PC-3 (cell line): ENCODE measurements at regions not wholly inside any gene's neighbourhood (a gene's known extent, or its start where the extent isn't known, plus 50 kb on each side); places are given as distances from the start of the nearest gene placed in this dataset.

Experiments used
- ATAC-seq: fragments of 200-7000 bp; cut with Tn5 transposase; 2 replicates; pipeline ENCODE4 v1.9.1; 2020; ENCODE audit warnings: mild to moderate bottlenecking, moderate library complexity
- BruUV-seq: library from RNA; stranded (reverse); fragments of 400-500 nt; replicated peaks from 2 replicates; lab custom pipeline; 2021; lab: Mats Ljungman, UMichigan
- CTCF ChIA-PET: fragments of 300-600 bp; sonication (Branson Sonifier 250); formaldehyde crosslinking; loops from one replicate; lab custom pipeline; 2022; ENCODE audit warnings: antibody characterized with exemption; lab: Charles Lee
- POLR2A ChIA-PET: fragments of 300-600 bp; sonication (Branson Sonifier 250); formaldehyde crosslinking; loops from one replicate; lab custom pipeline; 2022; ENCODE audit warnings: antibody characterized with exemption; ENCODE audit not compliant: unreplicated experiment; lab: Charles Lee
- DNase-seq: peaks from one replicate; pipeline ENCODE4 v3.0.0-alpha.2; 2015
- H2AFZ ChIP-seq: fragments of 300-600 bp; sonication (generic); 2 replicates; pipeline ENCODE4 v1.6.0; 2016; ENCODE audit warnings: antibody characterized with exemption, low read length
- H3F3A ChIP-seq: fragments of 300-600 bp; sonication (generic); one replicate; pipeline ENCODE4 v1.6.0; 2017; ENCODE audit warnings: antibody characterized with exemption, low read length, control low read depth, mild to moderate bottlenecking; ENCODE audit not compliant: unreplicated experiment
- H3K27ac ChIP-seq: fragments of 300-600 bp; sonication (generic); 2 replicates; pipeline ENCODE4 v1.5.1; 2016; ENCODE audit warnings: mild to moderate bottlenecking, low read length
- H3K27me3 ChIP-seq: fragments of 300-600 bp; sonication (generic); 2 replicates; pipeline ENCODE4 v1.6.1; 2016; ENCODE audit warnings: low read length, mixed read lengths
- H3K36me3 ChIP-seq: fragments of 300-600 bp; sonication (generic); 2 replicates; pipeline ENCODE4 v1.6.1; 2016; ENCODE audit warnings: low read depth, mixed run types, low read length, mixed read lengths
- H3K4me1 ChIP-seq: fragments of 300-600 bp; sonication (generic); 2 replicates; pipeline ENCODE4 v1.5.1; 2016; ENCODE audit warnings: low read length; ENCODE audit not compliant: insufficient read depth
- H3K4me2 ChIP-seq: fragments of 300-600 bp; sonication (generic); 2 replicates; pipeline ENCODE4 v1.6.0; 2016; ENCODE audit warnings: low read length
- H3K4me3 ChIP-seq: fragments of 300-600 bp; sonication (generic); 2 replicates; pipeline ENCODE4 v1.5.1; 2016; ENCODE audit warnings: mild to moderate bottlenecking, low read length, mixed read lengths
- H3K79me2 ChIP-seq: fragments of 300-600 bp; sonication (generic); 2 replicates; pipeline ENCODE4 v1.6.1; 2017; ENCODE audit warnings: low read length, mixed read lengths
- H3K9ac ChIP-seq: fragments of 300-600 bp; sonication (generic); 2 replicates; pipeline ENCODE4 v1.6.0; 2016; ENCODE audit warnings: mild to moderate bottlenecking, low read length
- H3K9me2 ChIP-seq: fragments of 300-600 bp; sonication (generic); replicated peaks from 2 replicates; pipeline ENCODE4 v1.6.1; 2016; ENCODE audit warnings: mixed run types, low read length, mixed read lengths
- H3K9me3 ChIP-seq: fragments of 300-600 bp; sonication (generic); 2 replicates; pipeline ENCODE4 v1.6.1; 2016; ENCODE audit warnings: low read length, mixed read lengths
- H4K20me1 ChIP-seq: fragments of 300-600 bp; sonication (generic); 2 replicates; pipeline ENCODE4 v1.6.1; 2016; ENCODE audit warnings: low read length, mixed read lengths
- EZH2 ChIP-seq: fragments of 300-600 bp; sonication (generic); IDR thresholded peaks from one replicate; pipeline ENCODE4 v1.6.1; 2017; ENCODE audit warnings: antibody characterized with exemption, mild to moderate bottlenecking, low read length; ENCODE audit not compliant: unreplicated experiment
- EZH2phosphoT487 ChIP-seq: fragments of 300-600 bp; sonication (generic); IDR thresholded peaks from 2 replicates; pipeline ENCODE4 v1.6.1; 2018; ENCODE audit warnings: mild to moderate bottlenecking, antibody characterized with exemption, low read length, borderline replicate concordance
- intact Hi-C: fragments of 100-400 bp; cut with micrococcal nuclease; formaldehyde crosslinking; loops from 2 replicates; pipeline ENCODE4 v1.9.0; 2023
- TF ChIP-seq, protein P1 (sequence below): fragments of 300-600 bp; sonication (generic); conservative IDR thresholded peaks from 2 replicates; pipeline ENCODE4 v1.5.1; 2017; ENCODE audit warnings: antibody characterized with exemption, low read depth, mild to moderate bottlenecking, low read length

DNA sequence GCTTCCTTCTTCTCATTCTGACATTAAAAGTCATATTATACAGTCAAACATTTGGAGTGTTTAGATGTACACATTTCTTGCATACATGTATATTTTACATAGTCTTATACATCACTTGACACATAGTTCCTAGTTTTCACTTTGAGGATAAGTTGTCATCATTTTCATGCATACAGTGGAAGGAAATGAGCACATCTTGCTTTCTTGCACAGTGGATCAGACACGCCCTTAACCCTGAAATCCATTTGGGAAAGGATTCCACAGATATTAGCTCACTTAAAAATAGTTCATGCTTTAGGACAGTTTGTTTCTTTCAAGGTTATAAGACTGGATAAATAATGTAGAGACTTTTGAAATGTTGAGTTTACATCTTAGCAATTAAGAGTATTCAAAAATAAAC, 148.6 kb upstream of the MME start:
- ATAC-seq: no peak
- Histone ChIP-seq H4K20me1 (no peaks in the 10 kb centered on the region), H3K79me2 (no peaks in the 10 kb centered on the region), H3K27ac (no peak overlapping the region), H3K36me3 (no peaks in the 10 kb centered on the region), H2AFZ (no peak overlapping the region), H3K27me3 (no peaks in the 10 kb centered on the region), H3F3A (no peaks in the 10 kb centered on the region), H3K4me3 (no peak overlapping the region), H3K4me2 (no peak overlapping the region), H3K4me1 (no peaks in the 10 kb centered on the region), H3K9ac (no peak overlapping the region), H3K9me3 (no peaks in the 10 kb centered on the region), H3K9me2 (no peaks in the 10 kb centered on the region; the same call in 1 of the 2 replicates)
- ChIA-PET CTCF (no interaction called here), POLR2A (no interaction called here)
- intact Hi-C loops: no loop called here
- DNase-seq: no peak
- BruUV-seq: no TSS peak
- no peak for TF ChIP-seq EZH2phosphoT487
- TF ChIP-seq, protein P1, sequence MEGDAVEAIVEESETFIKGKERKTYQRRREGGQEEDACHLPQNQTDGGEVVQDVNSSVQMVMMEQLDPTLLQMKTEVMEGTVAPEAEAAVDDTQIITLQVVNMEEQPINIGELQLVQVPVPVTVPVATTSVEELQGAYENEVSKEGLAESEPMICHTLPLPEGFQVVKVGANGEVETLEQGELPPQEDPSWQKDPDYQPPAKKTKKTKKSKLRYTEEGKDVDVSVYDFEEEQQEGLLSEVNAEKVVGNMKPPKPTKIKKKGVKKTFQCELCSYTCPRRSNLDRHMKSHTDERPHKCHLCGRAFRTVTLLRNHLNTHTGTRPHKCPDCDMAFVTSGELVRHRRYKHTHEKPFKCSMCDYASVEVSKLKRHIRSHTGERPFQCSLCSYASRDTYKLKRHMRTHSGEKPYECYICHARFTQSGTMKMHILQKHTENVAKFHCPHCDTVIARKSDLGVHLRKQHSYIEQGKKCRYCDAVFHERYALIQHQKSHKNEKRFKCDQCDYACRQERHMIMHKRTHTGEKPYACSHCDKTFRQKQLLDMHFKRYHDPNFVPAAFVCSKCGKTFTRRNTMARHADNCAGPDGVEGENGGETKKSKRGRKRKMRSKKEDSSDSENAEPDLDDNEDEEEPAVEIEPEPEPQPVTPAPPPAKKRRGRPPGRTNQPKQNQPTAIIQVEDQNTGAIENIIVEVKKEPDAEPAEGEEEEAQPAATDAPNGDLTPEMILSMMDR: no peak
- TF ChIP-seq EZH2: no peak

DNA sequence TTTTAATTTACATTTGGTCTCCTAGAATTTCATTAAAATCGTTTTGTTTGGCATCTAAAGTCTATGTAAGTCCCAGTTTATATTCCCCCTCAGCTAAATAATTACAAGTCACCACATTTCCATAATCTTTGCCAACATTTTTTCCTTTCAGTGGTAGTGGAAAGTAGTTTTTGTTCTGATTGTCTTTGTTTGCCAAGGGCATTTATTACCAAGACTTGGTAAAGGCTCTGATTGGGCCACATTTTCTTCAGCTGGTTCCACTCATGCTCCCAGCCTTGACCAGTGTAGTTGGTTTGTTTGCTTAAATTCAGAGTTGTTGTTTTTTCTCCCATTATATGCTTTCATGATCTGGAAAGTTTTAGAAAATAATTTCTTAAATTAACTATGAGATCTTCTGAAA, 153.4 kb upstream of the MME start:
- Histone ChIP-seq H3K79me2 (no peaks in the 10 kb centered on the region), H3K4me1 (no peaks in the 10 kb centered on the region), H3K9ac (no peak overlapping the region), H3K9me2 (no peaks in the 10 kb centered on the region), H3F3A (no peaks in the 10 kb centered on the region), H3K4me3 (no peak overlapping the region), H2AFZ (no peak overlapping the region), H3K9me3 (no peaks in the 10 kb centered on the region), H4K20me1 (no peaks in the 10 kb centered on the region), H3K36me3 (no peaks in the 10 kb centered on the region), H3K27ac (no peak overlapping the region), H3K27me3 (no peaks in the 10 kb centered on the region), H3K4me2 (no peak overlapping the region)
- TF ChIP-seq, protein P1: no peak
- no peak for TF ChIP-seq EZH2
- TF ChIP-seq EZH2phosphoT487: no peak
- no peak for DNase-seq
- ChIA-PET POLR2A (no interaction called here), CTCF (no interaction called here)
- BruUV-seq: no TSS peak
- intact Hi-C loops: no loop called here
- ATAC-seq: no peak

DNA sequence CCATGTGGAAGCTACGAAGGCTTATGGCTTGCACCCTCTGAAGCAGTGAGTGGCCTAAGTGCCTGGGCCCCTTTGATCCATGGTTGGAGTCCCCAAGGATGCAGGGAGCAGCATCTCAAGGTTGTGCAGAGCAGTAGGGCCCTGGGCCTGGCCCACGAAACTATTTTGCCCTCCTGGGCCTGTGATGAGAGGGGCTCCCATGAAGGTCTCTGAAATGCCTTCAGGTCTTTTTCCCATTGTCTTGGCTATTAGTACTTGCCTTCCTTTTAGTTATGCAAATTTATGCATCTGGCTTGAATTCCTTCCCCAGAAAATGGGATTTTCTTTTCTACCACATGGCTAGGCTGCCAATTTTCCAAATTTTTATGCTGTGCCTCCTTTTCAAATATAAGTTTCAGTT, 158.8 kb upstream of the MME start:
- intact Hi-C loops: no loop called here
- H3F3A ChIP-seq: no peaks in the 10 kb centered on the region
- H3K36me3 ChIP-seq: no peaks in the 10 kb centered on the region
- no peak overlapping the region for H3K4me3 ChIP-seq
- no peaks in the 10 kb centered on the region for H4K20me1 ChIP-seq
- H3K79me2 ChIP-seq: no peaks in the 10 kb centered on the region
- no peak for DNase-seq
- H3K4me2 ChIP-seq: no peak overlapping the region
- H3K9ac ChIP-seq: no peak overlapping the region
- H3K4me1 ChIP-seq: no peaks in the 10 kb centered on the region
- no peaks in the 10 kb centered on the region for H3K27me3 ChIP-seq
- no peaks in the 10 kb centered on the region for H3K9me3 ChIP-seq
- ChIA-PET CTCF (no interaction called here), POLR2A (no interaction called here)
- BruUV-seq: no TSS peak
- H3K9me2 ChIP-seq: no peaks in the 10 kb centered on the region
- H2AFZ ChIP-seq: no peak overlapping the region
- TF ChIP-seq EZH2phosphoT487 (no peak), EZH2 (no peak)
- TF ChIP-seq, protein P1: no peak
- H3K27ac ChIP-seq: no peak overlapping the region
- no peak for ATAC-seq
